A549 (cell line): ENCODE measurements at regions not wholly inside any gene's neighbourhood (a gene's known extent, or its start where the extent isn't known, plus 50 kb on each side); places are given as distances from the start of the nearest gene placed in this dataset.

Experiments used
- ATAC-seq, 2 experiments: fragments of 200-7000 bp in 1 of 2; fragments of >200 bp in 1 of 2; cut with Nextera tagmentation in 1 of 2; cut with Tn5 transposase in 1 of 2; 3 replicates each; pipeline versions ENCODE4 v1.8.0 to v1.9.1; 2018 to 2020; ENCODE audit warnings: mild to moderate bottlenecking in 1 of 2, moderate library complexity in 1 of 2
- CTCF ChIA-PET: fragments of 300-600 bp; sonication (Branson Sonifier 250); formaldehyde crosslinking; extraction: SDS; loops from one replicate; lab custom pipeline; 2021; ENCODE audit warnings: antibody characterized with exemption, inconsistent platforms; lab: Yijun Ruan, JAX
- POLR2A ChIA-PET: fragments of 350-600 bp; formaldehyde crosslinking; extraction: SDS; loops from one replicate; lab custom pipeline; 2021; ENCODE audit warnings: antibody characterized with exemption, inconsistent platforms; lab: Yijun Ruan, JAX
- DNase-seq, 2 experiments: peaks; one replicate each; pipeline versions ENCODE4 v3.0.0 to v3.0.0-alpha.2; 2011 to 2016; ENCODE audit warnings: low read depth in 1 of 2, low spot score in 1 of 2
- FAIRE-seq: peaks from 2 replicates; lab custom pipeline; 2011; peaks lifted over from hg19 to GRCh38; lab: Jason Lieb, UNC
- H3K27ac ChIP-seq, 2 experiments: fragments of >200 bp; sonication (Bioruptor Twin); formaldehyde crosslinking; 3 replicates each; pipeline ENCODE4 v1.5.1; 2016 to 2017
- H3K4me1 ChIP-seq: fragments of >200 bp; sonication (Bioruptor Twin); formaldehyde crosslinking; 3 replicates; pipeline ENCODE4 v1.6.1; 2016
- H3K4me2 ChIP-seq: fragments of >200 bp; sonication (Bioruptor Twin); formaldehyde crosslinking; 3 replicates; pipeline ENCODE4 v1.6.1; 2016
- H3K4me3 ChIP-seq: fragments of >200 bp; sonication (Bioruptor Twin); formaldehyde crosslinking; 3 replicates; pipeline ENCODE4 v1.5.1; 2016
- H3K9me3 ChIP-seq: fragments of >200 bp; sonication (Bioruptor Twin); formaldehyde crosslinking; 3 replicates; pipeline ENCODE4 v1.6.1; 2016
- CBX2 ChIP-seq: fragments of 200-600 bp; sonication (generic); IDR thresholded peaks from 2 replicates; pipeline ENCODE4 v1.6.1; 2016; ENCODE audit warnings: low read depth, mild to moderate bottlenecking, borderline replicate concordance
- CEBPB ChIP-seq, 2 experiments: fragments of >200 bp in 1 of 2; sonication (Bioruptor Twin) in 1 of 2; formaldehyde crosslinking in 1 of 2; IDR thresholded peaks; 2 replicates each; pipeline ENCODE4 v1.6.1; 2012 to 2016
- EP300 ChIP-seq, 2 experiments: fragments of >200 bp; sonication (Bioruptor Twin); formaldehyde crosslinking; IDR thresholded peaks; 2 replicates in 1 of 2; 3 replicates in 1 of 2; pipeline ENCODE4 v1.6.1; 2016 to 2017
- ESRRA ChIP-seq: fragments of 150-350 bp; IDR thresholded peaks from 2 replicates; pipeline ENCODE4 v1.6.1; 2014; ENCODE audit warnings: mild to moderate bottlenecking, low read length, borderline replicate concordance
- HDAC2 ChIP-seq: fragments of 200-600 bp; sonication (generic); IDR thresholded peaks from 2 replicates; pipeline ENCODE4 v1.6.1; 2016
- HES2 ChIP-seq: fragments of >200 bp; sonication (Bioruptor Twin); formaldehyde crosslinking; IDR thresholded peaks from 2 replicates; pipeline ENCODE4 v1.6.1; 2016
- HOXB13 ChIP-seq: fragments of 250-450 bp; sonication (Bioruptor Pico); IDR thresholded peaks from 2 replicates; pipeline ENCODE4 v1.5.0; 2020; ENCODE audit warnings: low read depth, mild to moderate bottlenecking, moderate library complexity
- HOXB5 ChIP-seq: fragments of 250-450 bp; sonication (Bioruptor Pico); IDR thresholded peaks from 2 replicates; pipeline ENCODE4 v1.5.0; 2020; ENCODE audit warnings: mild to moderate bottlenecking, moderate library complexity
- KDM5A ChIP-seq: fragments of 200-600 bp; sonication (generic); IDR thresholded peaks from 2 replicates; pipeline ENCODE4 v1.6.1; 2016; ENCODE audit warnings: antibody characterized with exemption, mild to moderate bottlenecking
- NFE2L2 ChIP-seq: fragments of 150-350 bp; conservative IDR thresholded peaks from 2 replicates; pipeline ENCODE4 v1.6.1; 2014; ENCODE audit warnings: low read length
- PHF8 ChIP-seq: fragments of 200-600 bp; sonication (generic); IDR thresholded peaks from 2 replicates; pipeline ENCODE4 v1.6.1; 2016; ENCODE audit warnings: low read depth, mild to moderate bottlenecking, antibody characterized with exemption, moderate library complexity, borderline replicate concordance
- POLR2A ChIP-seq: IDR thresholded peaks from 2 replicates; pipeline ENCODE4 v1.6.1; 2012; ENCODE audit warnings: mild to moderate bottlenecking, low read length
- RNF2 ChIP-seq: fragments of 200-600 bp; sonication (generic); IDR thresholded peaks from 2 replicates; pipeline ENCODE4 v1.6.1; 2016; ENCODE audit warnings: low read depth, mild to moderate bottlenecking, antibody characterized with exemption, moderate library complexity, borderline replicate concordance
- SMC3 ChIP-seq: fragments of >200 bp; sonication (Bioruptor Twin); formaldehyde crosslinking; IDR thresholded peaks from 3 replicates; pipeline ENCODE4 v1.6.1; 2018; ENCODE audit warnings: inconsistent platforms
- SREBF2 ChIP-seq: fragments of 450-650 bp; IDR thresholded peaks from 2 replicates; pipeline ENCODE4 v1.6.1; 2014; ENCODE audit warnings: mild to moderate bottlenecking, moderate library complexity
- TFCP2L1 ChIP-seq: fragments of 250-450 bp; sonication (Bioruptor Pico); IDR thresholded peaks from 2 replicates; pipeline ENCODE4 v1.5.0; 2021; ENCODE audit warnings: mild to moderate bottlenecking
- ZNF302 ChIP-seq: fragments of 250-450 bp; sonication (Bioruptor Pico); IDR thresholded peaks from 2 replicates; pipeline ENCODE4 v1.9.0; 2021; ENCODE audit warnings: inconsistent platforms, mild to moderate bottlenecking, moderate library complexity
- whole genome bisulfite sequencing: methylation state at CpG from one replicate; pipeline ENCODE4 v1.1.6; 2017; ENCODE audit errors: missing lambda C conversion rate; 5-methylcytosine and 5-hydroxymethylcytosine counted together
- TF ChIP-seq, protein P1 (sequence below): fragments of 200-600 bp; sonication (generic); IDR thresholded peaks from 2 replicates; pipeline ENCODE4 v1.6.1; 2016; ENCODE audit warnings: antibody characterized with exemption, mild to moderate bottlenecking, moderate library complexity
- TF ChIP-seq, protein P2 (sequence below): IDR thresholded peaks from 2 replicates; pipeline ENCODE4 v1.6.1; 2012
- TF ChIP-seq, protein P3 (sequence below): IDR thresholded peaks from 2 replicates; pipeline ENCODE4 v1.6.1; 2012; ENCODE audit warnings: low read depth, borderline replicate concordance

- TF ChIP-seq, protein P1, sequence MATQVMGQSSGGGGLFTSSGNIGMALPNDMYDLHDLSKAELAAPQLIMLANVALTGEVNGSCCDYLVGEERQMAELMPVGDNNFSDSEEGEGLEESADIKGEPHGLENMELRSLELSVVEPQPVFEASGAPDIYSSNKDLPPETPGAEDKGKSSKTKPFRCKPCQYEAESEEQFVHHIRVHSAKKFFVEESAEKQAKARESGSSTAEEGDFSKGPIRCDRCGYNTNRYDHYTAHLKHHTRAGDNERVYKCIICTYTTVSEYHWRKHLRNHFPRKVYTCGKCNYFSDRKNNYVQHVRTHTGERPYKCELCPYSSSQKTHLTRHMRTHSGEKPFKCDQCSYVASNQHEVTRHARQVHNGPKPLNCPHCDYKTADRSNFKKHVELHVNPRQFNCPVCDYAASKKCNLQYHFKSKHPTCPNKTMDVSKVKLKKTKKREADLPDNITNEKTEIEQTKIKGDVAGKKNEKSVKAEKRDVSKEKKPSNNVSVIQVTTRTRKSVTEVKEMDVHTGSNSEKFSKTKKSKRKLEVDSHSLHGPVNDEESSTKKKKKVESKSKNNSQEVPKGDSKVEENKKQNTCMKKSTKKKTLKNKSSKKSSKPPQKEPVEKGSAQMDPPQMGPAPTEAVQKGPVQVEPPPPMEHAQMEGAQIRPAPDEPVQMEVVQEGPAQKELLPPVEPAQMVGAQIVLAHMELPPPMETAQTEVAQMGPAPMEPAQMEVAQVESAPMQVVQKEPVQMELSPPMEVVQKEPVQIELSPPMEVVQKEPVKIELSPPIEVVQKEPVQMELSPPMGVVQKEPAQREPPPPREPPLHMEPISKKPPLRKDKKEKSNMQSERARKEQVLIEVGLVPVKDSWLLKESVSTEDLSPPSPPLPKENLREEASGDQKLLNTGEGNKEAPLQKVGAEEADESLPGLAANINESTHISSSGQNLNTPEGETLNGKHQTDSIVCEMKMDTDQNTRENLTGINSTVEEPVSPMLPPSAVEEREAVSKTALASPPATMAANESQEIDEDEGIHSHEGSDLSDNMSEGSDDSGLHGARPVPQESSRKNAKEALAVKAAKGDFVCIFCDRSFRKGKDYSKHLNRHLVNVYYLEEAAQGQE = no peak
Observed at GRCh38 chr9:105979290-105979689, 284.9 kb downstream of the TMEM38B start (continued).

DNA sequence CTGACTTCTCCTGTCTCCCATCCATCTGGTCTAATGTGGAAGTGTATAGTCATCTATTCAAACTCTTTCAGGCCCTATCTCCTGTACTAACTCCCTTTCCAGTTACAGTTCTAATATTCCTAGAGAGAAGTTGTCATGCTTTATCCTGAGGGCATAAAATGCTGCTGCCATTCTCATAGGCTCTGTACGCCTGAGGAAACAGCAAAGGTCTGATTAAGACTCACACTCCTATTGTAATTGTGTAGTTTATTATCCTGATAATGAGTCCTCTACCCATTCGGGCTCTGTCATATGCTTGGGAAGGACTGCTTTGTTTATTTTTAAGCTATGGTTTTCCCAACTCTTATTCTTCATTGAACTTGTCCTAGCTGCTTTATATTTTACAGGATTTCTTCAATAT lies 290.4 kb downstream of the TMEM38B start:
- H3K4me3 ChIP-seq = no peak overlapping the region
- DNase-seq = no peak
- no peak overlapping the region for H3K27ac ChIP-seq
- no peak for ATAC-seq
- 29% methylated on average over 2 of the region's 2 CpGs for WGBS
- ChIA-PET POLR2A (no interaction called here), CTCF (interaction anchor here (1.7 kb wide), 1 partner anchor 9 kb away, joined by 4 read pairs; no protein-coding TSS in a partner anchor)
- TF ChIP-seq, protein P2, sequence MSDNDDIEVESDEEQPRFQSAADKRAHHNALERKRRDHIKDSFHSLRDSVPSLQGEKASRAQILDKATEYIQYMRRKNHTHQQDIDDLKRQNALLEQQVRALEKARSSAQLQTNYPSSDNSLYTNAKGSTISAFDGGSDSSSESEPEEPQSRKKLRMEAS = no peak
- TF ChIP-seq, protein P1 = no peak
- TF ChIP-seq SMC3 (no peak), POLR2A (no peak), HOXB5 (CRISPR knock-in tag) (no peak), SREBF2 (no peak), NFE2L2 (no peak), CEBPB (IDR thresholded peaks at IDR 0.05) (no peak), ESRRA (no peak), TFCP2L1 (CRISPR knock-in tag) (no peak), HDAC2 (no peak), EP300 (IDR thresholded peaks at IDR 0.05) (no peak), ZNF302 (CRISPR knock-in tag) (no peak), RNF2 (no peak), HES2 (no peak), CBX2 (no peak), PHF8 (no peak), KDM5A (no peak), HOXB13 (CRISPR knock-in tag) (no peak)
- TF ChIP-seq, protein P3, sequence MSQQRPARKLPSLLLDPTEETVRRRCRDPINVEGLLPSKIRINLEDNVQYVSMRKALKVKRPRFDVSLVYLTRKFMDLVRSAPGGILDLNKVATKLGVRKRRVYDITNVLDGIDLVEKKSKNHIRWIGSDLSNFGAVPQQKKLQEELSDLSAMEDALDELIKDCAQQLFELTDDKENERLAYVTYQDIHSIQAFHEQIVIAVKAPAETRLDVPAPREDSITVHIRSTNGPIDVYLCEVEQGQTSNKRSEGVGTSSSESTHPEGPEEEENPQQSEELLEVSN = no peak
- no peak for FAIRE-seq
- no peak overlapping the region for H3K4me2 ChIP-seq
- no peaks in the 10 kb centered on the region for H3K9me3 ChIP-seq
- H3K4me1 ChIP-seq = no peaks in the 10 kb centered on the region
